ENCODE measurements at regions not wholly inside any gene's neighbourhood (a gene's known extent, or its start where the extent isn't known, plus 50 kb on each side); places are given as distances from the start of the nearest gene placed in this dataset.

DNA sequence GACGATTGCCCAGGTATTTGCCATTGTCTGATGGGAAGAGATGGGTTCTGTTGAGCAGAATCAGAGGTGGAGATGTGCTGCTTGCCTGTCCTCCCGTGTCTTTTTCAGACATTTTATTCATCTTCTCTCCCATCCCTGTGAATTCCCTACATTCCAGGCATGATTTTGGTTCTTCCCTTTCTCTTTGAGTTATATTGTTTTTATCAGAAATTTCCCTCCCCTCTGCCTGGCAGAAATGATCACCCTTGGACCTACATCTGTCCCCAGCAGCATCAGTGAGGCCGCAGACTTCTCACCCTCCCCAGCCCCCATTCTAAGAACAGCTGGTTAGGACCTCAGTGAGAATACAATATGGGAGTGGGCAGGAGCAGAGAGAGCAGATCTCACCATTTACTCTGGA, 640.2 kb downstream of the CCDC171 start:
- no peak for DNase-seq (ENCODE audit: extremely low read depth, low read depth, low spot score)

DNA sequence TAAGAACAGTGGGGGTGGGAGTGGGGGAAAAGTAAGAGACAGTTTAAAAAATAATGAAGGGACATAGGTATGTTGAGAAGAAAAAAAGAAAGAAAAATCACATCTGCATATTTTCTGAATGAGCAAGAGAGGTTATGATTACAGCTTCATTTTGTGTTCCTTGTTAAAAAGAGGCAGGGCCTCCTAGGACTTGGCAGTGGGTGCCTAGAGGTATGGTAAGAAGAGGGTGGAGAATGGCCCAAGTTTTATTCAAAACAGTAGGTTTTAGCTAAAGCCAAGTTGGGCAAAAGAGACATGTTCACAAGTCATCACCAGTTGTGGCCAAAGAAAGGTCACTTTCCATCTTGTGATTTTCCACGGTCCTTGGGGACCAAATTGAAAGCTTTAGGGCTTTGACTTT, 643.4 kb downstream of the CCDC171 start:
- DNase-seq (ENCODE audit: extremely low read depth, low read depth, low spot score), result no peak

DNA sequence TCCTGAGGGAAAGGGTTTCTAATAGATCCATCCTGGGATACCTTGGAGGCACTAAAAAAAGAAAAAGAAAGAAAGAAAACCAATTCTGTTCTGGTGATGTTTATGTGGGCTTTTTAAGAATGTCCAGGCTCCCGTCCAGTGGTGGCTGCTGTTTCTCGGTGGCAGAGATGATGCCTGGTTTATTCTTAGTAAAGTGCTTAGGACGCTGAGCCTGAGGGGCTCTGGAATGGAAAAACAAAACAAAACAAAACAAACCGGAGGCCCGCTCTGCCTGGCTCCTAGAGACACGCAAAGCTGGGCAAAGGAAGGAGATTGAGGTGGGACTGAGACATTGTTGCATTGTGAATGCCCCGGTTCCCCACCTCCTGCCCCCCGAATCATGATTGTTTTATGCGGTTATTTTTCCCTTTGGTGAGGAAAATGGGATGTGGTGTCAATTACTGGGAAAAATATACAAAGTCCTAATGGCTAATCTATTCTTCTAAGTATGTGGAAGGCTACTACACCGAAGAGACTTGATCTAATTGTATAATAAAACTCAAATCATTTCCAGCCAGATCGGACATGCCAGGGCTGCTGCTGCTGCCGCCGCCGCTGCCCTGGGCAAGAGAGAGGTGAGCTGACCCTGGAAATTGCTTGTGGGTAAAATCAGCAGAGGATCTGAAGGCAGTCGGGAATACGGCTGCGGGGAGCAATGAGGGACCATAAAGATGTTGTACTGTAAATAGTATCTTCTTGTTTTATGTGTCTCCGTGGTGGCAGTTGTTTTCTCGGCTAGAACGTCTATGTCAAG, 644.9 kb downstream of the CCDC171 start:
- no peak for DNase-seq (ENCODE audit: extremely low read depth, low read depth, low spot score)

DNA sequence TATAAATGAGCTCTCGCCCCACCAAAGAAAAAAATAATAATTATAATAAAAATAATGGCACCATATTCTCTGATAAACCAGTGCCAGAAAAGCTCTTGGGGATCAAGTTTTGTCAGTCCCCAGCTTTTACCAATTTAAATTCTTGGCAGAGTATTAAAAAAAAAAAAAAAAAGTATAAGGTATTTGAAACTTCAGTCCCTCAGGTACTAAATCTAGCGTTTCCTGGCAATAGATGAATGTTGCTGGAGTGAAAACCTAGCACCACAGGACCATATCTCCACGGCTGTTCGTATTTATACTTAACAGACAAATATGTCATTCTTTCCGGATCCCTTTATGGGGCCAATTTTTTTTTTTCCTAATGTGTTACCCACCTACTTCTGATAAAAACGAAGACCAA, 646.2 kb downstream of the CCDC171 start:
- no peak for DNase-seq (ENCODE audit: extremely low read depth, low read depth, low spot score)

DNA sequence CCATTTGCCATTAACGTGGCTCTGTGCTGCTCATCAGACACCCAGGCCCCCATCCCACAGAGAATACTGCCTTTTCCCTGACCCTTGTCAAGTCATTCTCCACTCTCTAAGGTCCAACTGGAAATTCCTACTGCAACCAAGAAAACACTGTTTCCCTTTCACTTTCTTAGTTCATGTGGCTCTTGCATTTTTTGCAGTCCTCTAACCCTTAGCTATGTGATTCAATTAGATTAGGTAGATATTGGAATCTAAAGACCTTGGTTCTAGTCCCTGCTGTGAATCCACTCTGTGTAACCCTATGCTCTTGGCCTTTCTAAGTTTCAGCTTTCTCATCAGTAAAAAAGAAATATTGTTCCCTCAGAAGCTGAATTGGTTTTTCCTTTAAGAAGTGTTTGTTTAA, 649.4 kb downstream of the CCDC171 start:
- DNase-seq (ENCODE audit: extremely low read depth, low read depth, low spot score), result no peak

DNA sequence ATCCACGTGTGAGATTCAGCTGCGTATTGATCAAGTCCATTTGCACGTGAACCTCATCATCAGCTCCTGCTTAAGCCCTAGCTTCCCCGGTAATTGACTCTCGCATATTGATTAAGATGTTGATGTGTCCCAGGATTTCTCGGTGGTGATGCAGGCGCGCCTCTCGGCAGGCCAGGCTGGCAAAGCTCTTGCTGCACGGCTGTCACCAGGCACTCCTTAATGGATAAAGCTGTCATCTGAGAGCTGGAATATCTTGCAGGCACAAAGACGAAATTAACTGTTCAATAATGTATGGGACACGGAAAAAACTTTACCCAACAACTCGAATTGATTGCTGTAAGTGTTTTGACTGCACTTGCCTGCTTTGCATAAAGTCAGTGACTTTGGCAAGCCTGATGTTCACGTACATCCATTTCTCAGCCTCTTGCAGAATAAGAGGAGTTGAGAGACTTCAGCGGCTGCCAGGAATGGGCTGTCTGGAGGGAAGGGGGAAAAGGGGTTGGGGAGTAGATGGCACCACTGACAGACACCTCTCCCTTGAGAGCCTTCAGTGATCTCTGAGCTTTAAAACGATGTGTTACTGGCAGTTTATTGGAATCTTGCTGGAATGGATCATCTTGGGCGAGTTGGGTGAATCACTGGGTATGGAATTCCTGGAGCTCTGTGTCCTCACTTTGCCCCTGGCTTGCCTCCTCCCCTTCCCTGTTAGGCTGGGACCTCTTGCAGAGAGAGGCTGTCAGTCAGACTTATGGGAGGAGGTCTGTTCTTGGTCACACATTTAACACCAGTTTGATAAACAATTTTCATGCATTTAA, 650.3 kb downstream of the CCDC171 start:
- DNase-seq (ENCODE audit: extremely low read depth, low read depth, low spot score), result no peak

DNA sequence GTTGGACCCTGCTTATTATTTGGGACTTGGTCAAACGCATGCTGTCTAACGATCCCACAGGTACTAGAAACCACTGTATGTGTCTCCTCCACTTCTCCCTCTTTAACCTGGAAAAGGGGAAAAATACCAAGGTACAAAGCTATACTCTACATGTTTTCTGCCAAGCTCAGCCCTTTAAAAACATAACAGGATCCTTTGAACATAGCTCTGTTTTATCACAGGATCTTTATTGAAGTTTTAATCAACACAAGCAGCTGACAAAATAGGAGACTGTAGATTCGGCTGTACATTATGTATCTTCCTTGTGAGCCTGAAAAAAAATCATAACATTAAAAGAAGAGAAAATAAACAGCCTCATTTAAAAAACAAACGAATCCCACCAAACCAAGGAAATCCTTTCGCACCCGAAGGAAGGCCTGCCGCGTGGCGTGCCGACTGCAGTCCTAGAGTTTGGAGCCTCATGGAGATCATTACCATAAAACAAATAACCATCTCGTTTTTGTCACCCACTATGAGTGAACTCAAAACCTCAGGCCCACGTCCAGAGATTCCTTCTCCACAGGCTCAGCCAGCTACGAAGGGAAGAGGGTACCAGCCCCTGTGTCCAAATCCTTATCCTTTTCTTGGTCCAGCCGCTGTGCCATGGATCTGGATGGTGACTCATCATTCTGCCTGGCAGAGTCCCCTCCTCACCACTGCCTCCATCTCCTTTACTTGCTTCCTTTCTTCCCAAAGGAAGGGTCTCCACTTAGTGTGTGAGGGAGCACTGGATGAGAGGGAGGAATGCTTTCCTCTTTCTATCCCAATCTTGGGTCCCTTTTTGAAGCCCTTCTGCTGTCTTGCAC, 651.1 kb downstream of the CCDC171 start:
- no peak for DNase-seq (ENCODE audit: extremely low read depth, low read depth, low spot score)

DNA sequence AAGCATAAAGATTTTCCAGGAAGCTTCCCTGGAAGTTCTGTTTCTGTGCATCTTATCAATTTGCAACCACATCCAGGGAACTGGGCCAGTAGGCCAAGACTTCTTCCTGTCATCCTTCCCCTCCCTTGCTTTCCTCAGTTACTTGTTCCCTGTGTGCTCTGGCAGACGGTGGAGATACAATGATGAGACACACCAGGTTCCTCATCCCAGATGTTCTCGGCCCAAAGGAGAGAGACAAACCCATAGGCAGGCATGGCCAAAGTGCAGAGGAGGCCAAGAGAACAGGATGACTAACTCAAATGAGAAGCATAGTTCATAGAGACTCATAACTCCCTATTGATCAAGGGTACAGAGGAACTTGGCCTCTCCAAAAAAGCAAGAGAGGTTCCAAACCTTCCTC, 652.6 kb downstream of the CCDC171 start:
- DNase-seq (ENCODE audit: extremely low read depth, low read depth, low spot score), result no peak

DNA sequence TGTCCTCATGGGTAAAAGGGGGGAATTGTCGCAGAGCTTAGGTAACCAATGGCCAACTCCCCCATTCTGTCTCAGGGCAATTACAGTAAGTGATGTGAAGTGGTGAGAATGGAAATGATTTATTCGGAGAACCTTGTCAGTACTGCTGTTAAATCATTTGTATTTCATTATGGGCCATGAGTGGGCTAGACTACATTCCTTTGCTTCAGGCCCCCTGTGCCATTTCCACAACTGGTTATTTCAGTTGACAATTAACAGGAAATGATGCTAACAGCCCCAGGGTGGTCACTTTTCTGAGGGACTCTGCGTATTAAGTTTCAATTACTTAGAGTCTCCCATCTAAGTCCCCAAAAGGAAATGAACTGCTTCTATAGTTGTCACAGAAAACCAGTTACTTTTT, 653.7 kb downstream of the CCDC171 start:
- no peak for DNase-seq (ENCODE audit: extremely low read depth, low read depth, low spot score)

DNA sequence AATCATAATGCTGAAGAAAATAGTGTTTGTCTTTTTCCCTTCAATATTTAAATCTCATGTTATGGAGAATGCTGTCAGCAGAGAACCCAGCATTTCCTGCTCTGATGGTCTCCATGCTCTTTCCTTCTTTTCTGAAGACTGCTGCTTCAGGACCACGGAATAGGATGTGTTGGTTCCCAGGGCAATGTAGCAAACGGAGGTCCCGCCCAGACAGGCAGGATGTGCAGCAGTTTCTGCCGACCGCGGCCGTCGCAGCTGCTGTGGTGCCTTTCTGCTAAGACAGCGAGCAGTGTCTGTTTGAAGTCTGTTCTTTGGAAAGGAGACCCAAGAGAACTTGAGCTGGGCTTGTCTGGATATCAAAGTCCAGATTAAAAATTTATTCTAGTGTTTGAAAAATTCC, 654.3 kb downstream of the CCDC171 start:
- DNase-seq (ENCODE audit: extremely low read depth, low read depth, low spot score), result no peak

DNA sequence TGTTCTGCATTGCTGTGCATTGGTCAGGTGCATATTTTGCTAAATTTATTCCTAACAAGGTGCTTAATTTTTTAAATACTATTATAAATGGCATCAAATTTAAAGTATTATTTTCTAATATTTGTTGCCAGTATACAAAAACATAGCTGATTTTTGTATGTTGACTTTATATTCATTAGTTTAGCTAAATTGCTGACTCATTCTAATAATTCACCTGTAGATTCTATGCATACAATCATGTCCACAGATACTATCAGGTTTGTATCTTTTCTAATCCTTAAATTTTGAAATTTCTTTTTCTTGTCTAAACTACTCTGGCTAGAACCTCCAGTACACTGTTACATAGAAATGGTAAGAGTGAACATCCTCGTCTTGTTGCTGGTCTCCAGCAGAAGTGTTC, 657.6 kb downstream of the CCDC171 start:
- no peak for DNase-seq (ENCODE audit: extremely low read depth, low read depth, low spot score)

DNA sequence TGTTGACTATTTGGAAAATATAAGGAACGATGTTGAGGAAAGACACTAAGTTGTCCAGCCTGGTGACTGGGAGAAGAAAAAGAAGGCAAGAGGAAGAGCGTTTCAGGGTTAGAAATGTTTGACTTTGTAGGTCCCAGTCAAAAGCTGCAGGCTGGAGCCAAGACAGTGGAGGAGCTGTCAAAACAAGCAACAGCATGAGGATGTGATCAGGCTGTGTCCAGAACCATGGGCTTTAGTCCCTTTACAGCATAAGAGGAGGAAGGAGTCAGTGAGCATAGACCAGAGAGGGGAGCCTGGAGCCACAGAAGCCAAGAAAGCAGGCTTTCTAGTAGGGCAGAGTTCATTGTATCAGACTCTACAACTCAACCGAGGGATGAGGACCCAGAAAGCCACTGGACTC, 658.5 kb downstream of the BNC2 start:
- DNase-seq (ENCODE audit: extremely low read depth, low read depth, low spot score), result no peak

DNA sequence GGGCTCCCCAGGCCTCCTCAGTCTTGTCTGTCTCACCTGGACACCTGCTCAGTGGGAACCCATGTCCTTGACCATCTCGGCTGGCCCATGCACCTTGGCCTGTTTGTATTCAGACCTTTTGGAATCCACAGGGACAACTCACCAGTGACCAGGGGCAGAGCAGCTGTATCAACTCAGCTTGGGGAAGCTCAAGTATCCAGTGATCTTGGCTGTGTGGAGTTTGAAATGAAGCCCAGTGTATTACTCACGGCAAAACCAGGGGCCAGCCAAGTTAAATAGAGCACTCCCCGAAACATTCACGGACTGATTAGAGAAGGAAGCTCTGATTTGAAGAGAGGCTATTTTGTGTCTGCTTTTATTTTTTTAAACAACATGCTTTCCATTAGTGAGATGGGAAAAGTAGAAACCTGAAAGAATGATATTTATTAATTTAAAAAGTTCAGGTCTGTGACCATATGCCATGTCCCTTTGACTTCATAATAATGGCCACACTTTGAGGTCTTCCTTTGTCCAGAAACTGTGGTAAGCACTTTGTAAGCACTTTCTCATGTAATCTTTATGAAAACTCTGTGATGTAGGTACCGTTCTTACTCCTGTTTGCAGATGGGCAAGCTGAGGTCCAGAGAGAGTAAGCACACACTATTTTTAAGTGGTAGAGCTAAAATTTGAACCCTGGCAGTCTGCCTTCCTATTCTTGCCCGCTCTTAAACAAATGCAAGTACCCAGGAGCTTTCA, 656.5 kb downstream of the BNC2 start:
- no peak for DNase-seq (ENCODE audit: extremely low read depth, low read depth, low spot score)

DNA sequence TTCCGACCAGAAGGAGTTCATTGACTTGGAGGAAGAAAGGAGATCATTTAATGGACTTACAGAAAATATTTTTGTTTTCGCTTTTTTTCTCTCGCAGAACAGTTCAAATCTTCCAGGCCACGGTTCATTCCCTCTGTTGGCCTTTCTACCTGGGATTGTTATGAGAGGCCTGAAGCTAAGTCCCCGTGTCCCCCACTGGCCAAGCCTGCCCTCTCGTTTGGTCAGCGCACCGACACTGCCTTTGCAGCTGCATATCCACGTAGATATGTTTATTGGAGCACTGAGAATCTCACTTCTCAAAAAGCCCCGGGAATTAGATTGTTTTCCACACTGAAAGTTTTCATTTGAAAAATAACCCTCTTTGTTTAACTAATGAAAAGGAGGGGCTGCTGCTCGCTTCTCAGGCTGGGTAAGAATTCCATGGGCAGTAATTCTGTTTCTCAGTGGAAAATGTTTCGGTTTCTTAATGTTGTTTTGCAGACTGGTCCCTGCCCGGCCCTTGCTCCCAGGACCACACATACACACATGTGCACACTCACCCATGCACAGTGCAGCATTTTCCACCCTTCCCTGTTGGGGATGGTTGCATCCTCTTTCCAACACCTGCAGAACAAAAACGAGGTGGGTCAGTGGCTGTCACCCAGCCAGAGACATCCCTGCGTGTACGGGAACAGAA, 655.7 kb downstream of the BNC2 start:
- DNase-seq (ENCODE audit: extremely low read depth, low read depth, low spot score), result no peak

DNA sequence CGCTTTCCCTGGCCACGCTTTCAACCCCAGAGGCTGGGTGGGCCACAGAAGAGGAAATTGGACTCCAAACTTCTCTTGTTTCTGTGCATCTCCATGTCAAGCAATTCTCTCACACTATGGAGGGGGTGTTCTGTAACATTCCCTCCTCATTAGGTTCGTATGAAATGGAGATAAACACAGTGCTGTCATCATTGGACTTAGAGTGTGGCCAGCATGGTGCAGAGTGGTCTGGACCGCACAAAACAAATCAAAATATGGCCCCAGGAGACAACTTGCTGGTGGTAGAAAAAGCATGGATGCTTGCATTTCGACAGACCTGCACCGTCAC, 655.2 kb downstream of the BNC2 start:
- DNase-seq (ENCODE audit: extremely low read depth, low read depth, low spot score), result no peak

DNA sequence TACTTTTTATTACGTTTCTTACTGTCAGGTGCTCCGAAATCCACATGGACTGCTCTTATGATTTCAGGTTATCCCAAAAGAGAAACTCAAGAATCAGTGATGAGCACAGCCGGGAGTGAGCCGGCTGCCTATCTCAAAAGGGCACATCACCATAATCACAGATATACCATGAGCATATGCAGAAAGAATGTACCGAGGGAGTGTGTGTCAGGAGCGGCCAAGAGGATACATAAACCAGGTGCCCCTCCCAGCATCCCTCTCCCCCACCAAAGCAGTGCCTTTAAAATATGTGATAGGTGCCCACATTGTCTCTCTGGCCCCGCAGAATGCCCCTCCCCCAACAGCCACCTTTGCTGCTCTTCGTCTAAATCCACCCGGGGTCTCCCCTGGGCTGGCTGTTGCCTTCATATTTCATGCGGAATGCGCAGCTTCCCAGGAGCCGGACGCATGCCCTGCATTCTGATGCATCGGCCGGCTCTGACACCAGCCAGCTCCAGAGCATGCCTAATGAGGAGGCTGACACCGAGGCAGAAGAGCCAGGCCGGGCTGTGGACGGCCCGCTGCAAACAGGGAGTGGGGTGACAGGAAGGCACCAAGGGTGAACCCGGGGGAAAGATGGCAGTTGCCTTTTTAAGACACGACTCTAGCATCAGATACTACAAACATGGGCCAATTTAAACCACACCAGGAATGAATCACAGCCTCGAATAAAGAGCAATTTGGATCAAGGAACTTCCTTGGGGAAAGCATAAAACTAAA, 652.3 kb downstream of the BNC2 start:
- no peak for DNase-seq (ENCODE audit: extremely low read depth, low read depth, low spot score)

DNA sequence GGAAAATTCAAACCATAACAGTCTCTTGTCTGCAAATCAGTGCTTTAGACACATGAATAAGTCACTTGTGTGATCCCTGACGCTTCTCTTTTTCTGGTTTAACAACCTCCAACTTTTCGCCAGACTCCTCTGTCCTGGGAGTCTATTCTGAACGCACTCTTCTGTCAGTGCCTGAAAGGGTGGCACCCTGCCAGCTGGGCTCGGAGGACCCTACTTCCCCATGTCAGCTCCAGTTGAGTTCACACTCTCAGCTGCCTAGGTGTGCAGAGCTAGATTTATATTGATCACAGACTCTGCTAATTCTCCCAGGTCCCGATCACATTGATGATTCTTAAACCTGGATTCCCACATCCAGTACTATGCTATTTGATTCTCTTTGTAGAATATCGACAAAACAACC, 649.1 kb downstream of the BNC2 start:
- DNase-seq (ENCODE audit: extremely low read depth, low read depth, low spot score), result no peak

DNA sequence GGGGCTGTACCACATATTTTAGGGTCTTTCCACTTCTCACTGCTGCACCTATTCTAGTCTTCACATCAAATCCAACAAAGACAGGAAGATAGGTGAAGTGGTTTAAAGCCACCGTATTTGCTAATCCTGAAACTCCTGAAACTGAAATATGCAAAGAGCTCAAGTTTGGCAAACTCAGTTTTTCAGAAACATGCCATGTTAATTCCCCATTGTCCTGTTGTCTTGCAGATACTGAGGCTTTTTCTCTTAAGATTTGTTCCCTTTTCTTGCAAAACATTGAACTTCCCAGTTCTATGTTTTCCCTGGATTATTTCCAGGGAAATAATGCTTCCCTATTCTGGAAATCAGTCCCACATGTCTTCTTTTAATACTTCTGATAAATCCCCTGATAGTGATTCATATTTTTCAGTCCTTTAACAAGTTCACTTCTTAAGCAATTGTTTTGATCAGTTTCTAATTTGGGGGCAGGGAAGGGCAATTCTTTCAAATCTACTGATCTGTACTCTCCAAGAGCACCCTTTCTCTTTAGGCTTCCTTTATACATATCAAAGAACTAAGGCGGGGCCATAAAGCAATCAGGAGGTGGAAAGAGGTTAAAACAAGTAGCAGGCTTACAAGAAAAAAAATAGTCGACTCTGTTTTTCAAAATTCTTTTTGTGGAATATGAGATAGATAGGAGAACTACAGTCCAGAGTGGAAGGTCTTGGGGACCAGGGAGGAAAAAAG, 648.5 kb downstream of the BNC2 start:
- no peak for DNase-seq (ENCODE audit: extremely low read depth, low read depth, low spot score)

All from glomerular endothelial cell (primary cell).